HG03520 (cell line): ENCODE measurements at regions not wholly inside any gene's neighbourhood (a gene's known extent, or its start where the extent isn't known, plus 50 kb on each side); places are given as distances from the start of the nearest gene placed in this dataset.
"Not testable (repeated sequence)": the region's sequence is repeated elsewhere in the genome, so short reads cannot be mapped to it uniquely, and the experiment has no call there.

Experiments used
- ATAC-seq: cut with Tn5 transposase; IDR thresholded peaks from one replicate; pipeline ENCODE4 v1.9.1; 2021; ENCODE audit warnings: mild to moderate bottlenecking, moderate library complexity; ENCODE audit not compliant: unreplicated experiment

- no peak for ATAC-seq
Measured at GRCh38 chr2:103364177-103364576, 602.3 kb downstream of the TMEM182 start.

- no peak for ATAC-seq
Measured at GRCh38 chr2:103365071-103365470, 603.2 kb downstream of the TMEM182 start.

- no peak for ATAC-seq
Measured at GRCh38 chr2:103367877-103368276, 606.0 kb downstream of the TMEM182 start.

GRCh38 chr2:103383541-103383940, 621.7 kb downstream of the TMEM182 start:
- ATAC-seq: no peak

GRCh38 chr2:103386872-103387271, 625.0 kb downstream of the TMEM182 start:
- ATAC-seq: no peak

GRCh38 chr2:103387888-103388287, 626.1 kb downstream of the TMEM182 start:
- ATAC-seq: no peak

- ATAC-seq: no peak
Measured at GRCh38 chr2:103396152-103396551, 634.3 kb downstream of the TMEM182 start.

- no peak for ATAC-seq
Measured at GRCh38 chr2:103401621-103402020, 639.8 kb downstream of the TMEM182 start.

- no peak for ATAC-seq
Measured at GRCh38 chr2:103402336-103402735, 640.5 kb downstream of the TMEM182 start.

GRCh38 chr2:103402944-103403343, 641.1 kb downstream of the TMEM182 start:
- no peak for ATAC-seq

- not testable (repeated sequence) for ATAC-seq
Measured at GRCh38 chr2:103403388-103403787, 641.6 kb downstream of the TMEM182 start.

GRCh38 chr2:103410221-103410620, 648.4 kb downstream of the TMEM182 start:
- no peak for ATAC-seq

GRCh38 chr2:103419506-103419905, 657.7 kb downstream of the TMEM182 start:
- no peak for ATAC-seq

GRCh38 chr2:103423100-103423499, 661.3 kb downstream of the TMEM182 start:
- no peak for ATAC-seq

- no peak for ATAC-seq
Measured at GRCh38 chr2:103427567-103427966, 665.7 kb downstream of the TMEM182 start.

GRCh38 chr2:103430191-103430590, 668.4 kb downstream of the TMEM182 start:
- no peak for ATAC-seq

- ATAC-seq: no peak
Measured at GRCh38 chr2:103435010-103435409, 673.2 kb downstream of the TMEM182 start.

GRCh38 chr2:103437161-103437560, 675.3 kb downstream of the TMEM182 start:
- no peak for ATAC-seq

- no peak for ATAC-seq
Measured at GRCh38 chr2:103445347-103445746, 683.5 kb downstream of the TMEM182 start.

GRCh38 chr2:103448495-103448894, 686.7 kb downstream of the TMEM182 start:
- no peak for ATAC-seq

GRCh38 chr2:103451283-103451682, 689.5 kb downstream of the TMEM182 start:
- ATAC-seq: no peak

- no peak for ATAC-seq
Measured at GRCh38 chr2:103459283-103459682, 697.5 kb downstream of the TMEM182 start.

GRCh38 chr2:103462101-103462500, 700.3 kb downstream of the TMEM182 start:
- ATAC-seq: no peak

GRCh38 chr2:103462712-103463111, 700.9 kb downstream of the TMEM182 start:
- no peak for ATAC-seq
